HFFc6 (cell line): ENCODE measurements at regions not wholly inside any gene's neighbourhood (a gene's known extent, or its start where the extent isn't known, plus 50 kb on each side); places are given as distances from the start of the nearest gene placed in this dataset.

Source experiments
- DNase-seq: peaks from one replicate; pipeline ENCODE4 v3.0.0-alpha.2; 2018
- H3K27ac Mint-ChIP-seq: 2 replicates; pipeline ENCODE4 v1.8.0; 2020; ENCODE audit warnings: mild to moderate bottlenecking, mixed read lengths
- H3K27me3 Mint-ChIP-seq: 2 replicates; pipeline ENCODE4 v1.8.0; 2021; ENCODE audit warnings: mild to moderate bottlenecking, moderate library complexity, mixed read lengths; ENCODE audit not compliant: insufficient read depth
- H3K36me3 Mint-ChIP-seq: 2 replicates; pipeline ENCODE4 v1.8.0; 2021; ENCODE audit warnings: low read depth, mixed read lengths
- H3K4me1 Mint-ChIP-seq: 2 replicates; pipeline ENCODE4 v1.8.0; 2020; ENCODE audit warnings: low read depth, mixed read lengths
- H3K4me3 Mint-ChIP-seq: 2 replicates; pipeline ENCODE4 v1.8.0; 2020; ENCODE audit warnings: mild to moderate bottlenecking, moderate library complexity, mixed read lengths
- H3K9me3 Mint-ChIP-seq: 2 replicates; pipeline ENCODE4 v1.8.0; 2020; ENCODE audit warnings: mild to moderate bottlenecking, mixed read lengths
- CTCF ChIP-seq: fragments of 200-600 bp; sonication (generic); IDR thresholded peaks from 2 replicates; pipeline ENCODE4 v1.5.0; 2021; ENCODE audit warnings: antibody characterized with exemption, mild to moderate bottlenecking

- Mint-ChIP-seq H3K27ac (no peak overlapping the region), H3K4me1 (peaks cover 2% of the 10 kb centered on the region; the same call in 1 of the 2 replicates), H3K36me3 (peaks cover 9% of the 10 kb centered on the region), H3K4me3 (no peak overlapping the region), H3K9me3 (peaks cover 8% of the 10 kb centered on the region; the same call in 1 of the 2 replicates), H3K27me3 (no peaks in the 10 kb centered on the region; the same call in 1 of the 2 replicates)
- no peak for DNase-seq
- no peak for TF ChIP-seq CTCF
Observed at GRCh38 chr5:9742848-9743247, 112.7 kb upstream of the TAS2R1 start.

- Mint-ChIP-seq H3K4me1 (peaks cover 5% of the 10 kb centered on the region; the same call in 1 of the 2 replicates), H3K36me3 (no peaks in the 10 kb centered on the region), H3K27ac (no peak overlapping the region), H3K27me3 (peaks cover 2% of the 10 kb centered on the region; the same call in 1 of the 2 replicates), H3K9me3 (no peaks in the 10 kb centered on the region), H3K4me3 (no peak overlapping the region)
- DNase-seq, result no peak
- no peak for TF ChIP-seq CTCF
Observed at GRCh38 chr5:9739135-9739534, 109.0 kb upstream of the TAS2R1 start.

GRCh38 chr5:9737265-9737664 lies 107.1 kb upstream of the TAS2R1 start:
- Mint-ChIP-seq H3K36me3 (no peaks in the 10 kb centered on the region), H3K4me1 (peaks cover 5% of the 10 kb centered on the region; the same call in 1 of the 2 replicates), H3K4me3 (no peak overlapping the region), H3K27me3 (0 out of 2 replicates have a peak, but pooled peaks cover 2% of the 10 kb centered on the region), H3K9me3 (no peaks in the 10 kb centered on the region), H3K27ac (no peak overlapping the region)
- no peak for TF ChIP-seq CTCF
- no peak for DNase-seq

- no peak overlapping the region for H3K4me3 Mint-ChIP-seq
- no peaks in the 10 kb centered on the region for H3K36me3 Mint-ChIP-seq
- peaks cover 5% of the 10 kb centered on the region; the same call in 1 of the 2 replicates for H3K4me1 Mint-ChIP-seq
- no peak overlapping the region for H3K27ac Mint-ChIP-seq
- no peak for DNase-seq
- no peaks in the 10 kb centered on the region for H3K9me3 Mint-ChIP-seq
- H3K27me3 Mint-ChIP-seq, result peaks cover 2% of the 10 kb centered on the region; the same call in 1 of the 2 replicates
- no peak for TF ChIP-seq CTCF
Observed at GRCh38 chr5:9733486-9733885, 103.3 kb upstream of the TAS2R1 start.

- Mint-ChIP-seq H3K9me3 (no peaks in the 10 kb centered on the region), H3K27ac (no peak overlapping the region), H3K4me3 (no peak overlapping the region), H3K27me3 (no peaks in the 10 kb centered on the region; the same call in 1 of the 2 replicates), H3K4me1 (no peaks in the 10 kb centered on the region), H3K36me3 (0 out of 2 replicates have a peak, but pooled peaks cover 4% of the 10 kb centered on the region)
- no peak for DNase-seq
- TF ChIP-seq CTCF, result no peak
Observed at GRCh38 chr5:9731159-9731558, 101.0 kb upstream of the TAS2R1 start.

- H3K27ac Mint-ChIP-seq, result no peak overlapping the region
- no peaks in the 10 kb centered on the region for H3K9me3 Mint-ChIP-seq
- no peaks in the 10 kb centered on the region for H3K4me1 Mint-ChIP-seq
- H3K27me3 Mint-ChIP-seq, result no peaks in the 10 kb centered on the region; the same call in none of the 2 replicates
- no peak for TF ChIP-seq CTCF
- no peak for DNase-seq
- H3K4me3 Mint-ChIP-seq, result no peak overlapping the region
- 0 out of 2 replicates have a peak, but pooled peaks cover 5% of the 10 kb centered on the region for H3K36me3 Mint-ChIP-seq
Observed at GRCh38 chr5:9728261-9728660, 98.1 kb upstream of the TAS2R1 start.
